Endothelial cell (in vitro differentiated cells): ENCODE measurements at regions not wholly inside any gene's neighbourhood (a gene's known extent, or its start where the extent isn't known, plus 50 kb on each side); places are given as distances from the start of the nearest gene placed in this dataset.

Experiments
- DNase-seq: peaks from one replicate; pipeline ENCODE4 v3.0.0; 2021; ENCODE audit warnings: low spot score
- H3K27ac Mint-ChIP-seq: one replicate; pipeline ENCODE4 v1.8.0; 2021; ENCODE audit warnings: mixed read lengths, inconsistent platforms; ENCODE audit not compliant: unreplicated experiment
- H3K27me3 Mint-ChIP-seq: one replicate; pipeline ENCODE4 v1.8.0; 2021; ENCODE audit warnings: mild to moderate bottlenecking, moderate library complexity, mixed read lengths, inconsistent platforms; ENCODE audit not compliant: unreplicated experiment
- H3K36me3 Mint-ChIP-seq: one replicate; pipeline ENCODE4 v1.8.0; 2021; ENCODE audit warnings: mild to moderate bottlenecking, low read depth, mixed read lengths, inconsistent platforms; ENCODE audit not compliant: unreplicated experiment
- H3K4me1 Mint-ChIP-seq: one replicate; pipeline ENCODE4 v1.8.0; 2021; ENCODE audit warnings: mild to moderate bottlenecking, mixed read lengths, inconsistent platforms; ENCODE audit not compliant: unreplicated experiment
- H3K4me3 Mint-ChIP-seq: one replicate; pipeline ENCODE4 v1.8.0; 2021; ENCODE audit warnings: mild to moderate bottlenecking, mixed read lengths, inconsistent platforms; ENCODE audit not compliant: unreplicated experiment
- H3K9me3 Mint-ChIP-seq: one replicate; pipeline ENCODE4 v1.8.0; 2021; ENCODE audit warnings: mixed read lengths, inconsistent platforms; ENCODE audit not compliant: unreplicated experiment
- TF ChIP-seq, protein P1 (sequence below): fragments of 200-600 bp; sonication (generic); IDR thresholded peaks from one replicate; pipeline ENCODE4 v1.5.0; 2021; ENCODE audit warnings: antibody characterized with exemption; ENCODE audit not compliant: unreplicated experiment

DNA sequence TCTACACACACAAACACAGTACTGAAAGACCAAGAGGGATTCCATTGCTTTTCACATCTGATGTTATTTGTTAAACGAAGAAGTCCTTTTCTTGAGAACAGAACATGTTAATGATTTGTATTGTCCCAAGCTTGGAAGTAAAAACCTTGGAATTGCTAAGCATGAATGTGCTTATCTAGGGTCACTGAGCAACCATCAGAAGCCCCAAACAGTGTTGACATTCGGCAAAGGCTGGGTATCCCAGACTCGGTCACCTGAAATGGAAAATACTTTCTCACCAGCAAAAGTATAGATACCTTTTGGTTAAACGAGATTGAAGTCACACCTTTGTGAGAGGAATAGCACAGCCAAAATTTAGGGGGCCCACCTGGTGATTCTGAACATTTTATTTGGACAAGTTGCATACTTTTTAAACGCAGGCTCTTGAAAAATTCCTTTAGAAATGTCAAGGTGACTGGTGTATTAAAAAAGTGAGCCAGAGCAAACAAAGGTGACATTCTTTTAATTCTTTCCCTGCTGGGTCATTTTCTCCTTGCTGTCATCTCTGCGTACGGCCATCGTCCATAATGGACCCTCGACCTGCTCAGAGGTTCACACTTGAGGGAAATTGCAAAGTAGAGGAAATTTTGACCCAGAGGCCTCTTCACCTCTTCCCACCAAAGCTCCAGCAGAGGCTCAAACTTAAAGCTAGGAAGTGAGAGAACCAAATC lies 95.8 kb upstream of the FOXA2 start:
- Mint-ChIP-seq H3K36me3 (peaks cover 3% of the 10 kb centered on the region), H3K27me3 (peaks cover 4% of the 10 kb centered on the region), H3K9me3 (no peaks in the 10 kb centered on the region), H3K27ac (no peak overlapping the region), H3K4me3 (no peak overlapping the region), H3K4me1 (peaks cover 11% of the 10 kb centered on the region)
- no peak for DNase-seq
- TF ChIP-seq, protein P1, sequence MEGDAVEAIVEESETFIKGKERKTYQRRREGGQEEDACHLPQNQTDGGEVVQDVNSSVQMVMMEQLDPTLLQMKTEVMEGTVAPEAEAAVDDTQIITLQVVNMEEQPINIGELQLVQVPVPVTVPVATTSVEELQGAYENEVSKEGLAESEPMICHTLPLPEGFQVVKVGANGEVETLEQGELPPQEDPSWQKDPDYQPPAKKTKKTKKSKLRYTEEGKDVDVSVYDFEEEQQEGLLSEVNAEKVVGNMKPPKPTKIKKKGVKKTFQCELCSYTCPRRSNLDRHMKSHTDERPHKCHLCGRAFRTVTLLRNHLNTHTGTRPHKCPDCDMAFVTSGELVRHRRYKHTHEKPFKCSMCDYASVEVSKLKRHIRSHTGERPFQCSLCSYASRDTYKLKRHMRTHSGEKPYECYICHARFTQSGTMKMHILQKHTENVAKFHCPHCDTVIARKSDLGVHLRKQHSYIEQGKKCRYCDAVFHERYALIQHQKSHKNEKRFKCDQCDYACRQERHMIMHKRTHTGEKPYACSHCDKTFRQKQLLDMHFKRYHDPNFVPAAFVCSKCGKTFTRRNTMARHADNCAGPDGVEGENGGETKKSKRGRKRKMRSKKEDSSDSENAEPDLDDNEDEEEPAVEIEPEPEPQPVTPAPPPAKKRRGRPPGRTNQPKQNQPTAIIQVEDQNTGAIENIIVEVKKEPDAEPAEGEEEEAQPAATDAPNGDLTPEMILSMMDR, result no peak

DNA sequence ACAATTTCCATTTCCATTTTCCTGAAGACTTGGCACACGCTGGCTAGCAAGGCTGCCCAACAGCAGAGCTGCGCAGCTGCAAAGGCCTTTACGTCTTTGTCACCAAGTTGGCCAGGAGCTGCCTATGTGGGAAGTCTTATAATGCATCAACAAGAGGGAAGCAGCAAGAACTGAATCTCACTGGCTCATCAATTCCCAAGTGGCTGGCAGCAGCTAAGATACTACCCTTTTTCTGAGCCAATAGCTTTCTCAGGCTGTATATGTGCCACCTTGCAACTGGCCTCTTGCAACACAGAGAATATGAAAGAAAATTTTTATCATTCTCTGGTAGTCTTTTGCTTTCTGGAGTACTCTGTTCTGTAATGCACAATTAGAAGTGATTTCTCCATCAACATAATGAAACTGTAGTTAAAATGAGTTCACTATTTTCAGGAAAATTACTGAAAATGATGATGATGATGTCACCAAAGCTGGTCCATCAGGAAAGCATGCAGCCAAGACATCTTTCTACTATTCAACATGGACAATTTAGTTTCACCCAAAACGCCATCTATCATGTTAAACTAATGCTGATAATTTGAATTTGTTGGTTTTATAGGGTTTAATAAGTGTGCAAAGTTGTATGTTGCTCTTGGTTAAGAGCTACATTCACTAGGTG lies 97.3 kb upstream of the FOXA2 start:
- no peaks in the 10 kb centered on the region for H3K9me3 Mint-ChIP-seq
- TF ChIP-seq, protein P1, result no peak
- no peak for DNase-seq
- no peak overlapping the region for H3K27ac Mint-ChIP-seq
- H3K4me1 Mint-ChIP-seq, result peaks cover 24% of the 10 kb centered on the region
- H3K4me3 Mint-ChIP-seq, result no peak overlapping the region
- peaks cover 4% of the 10 kb centered on the region for H3K27me3 Mint-ChIP-seq
- peaks cover 3% of the 10 kb centered on the region for H3K36me3 Mint-ChIP-seq

DNA sequence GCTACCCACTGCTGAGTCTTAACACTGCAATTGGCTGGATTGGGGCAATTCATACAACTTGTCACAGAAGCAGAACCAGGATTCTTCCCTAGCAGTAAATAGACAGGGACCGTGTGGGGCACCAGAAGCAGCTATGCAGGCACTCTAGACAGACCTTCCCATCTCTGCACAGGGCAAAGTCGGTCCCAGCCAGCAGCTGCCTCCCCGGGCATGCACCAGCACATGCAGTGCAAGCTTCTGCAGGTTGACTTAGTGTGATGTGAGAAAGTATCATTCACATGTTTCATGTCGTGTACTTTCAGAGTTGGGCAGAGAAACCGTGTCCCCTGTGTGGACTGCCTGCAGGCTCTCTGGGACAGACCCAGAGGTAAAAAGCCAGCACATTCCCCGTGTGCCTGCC lies 98.0 kb upstream of the FOXA2 start:
- peaks cover 24% of the 10 kb centered on the region for H3K4me1 Mint-ChIP-seq
- no peaks in the 10 kb centered on the region for H3K9me3 Mint-ChIP-seq
- TF ChIP-seq, protein P1, result no peak
- no peak overlapping the region for H3K27ac Mint-ChIP-seq
- H3K36me3 Mint-ChIP-seq, result no peaks in the 10 kb centered on the region
- no peak overlapping the region for H3K4me3 Mint-ChIP-seq
- H3K27me3 Mint-ChIP-seq, result peaks cover 5% of the 10 kb centered on the region
- DNase-seq, result no peak

DNA sequence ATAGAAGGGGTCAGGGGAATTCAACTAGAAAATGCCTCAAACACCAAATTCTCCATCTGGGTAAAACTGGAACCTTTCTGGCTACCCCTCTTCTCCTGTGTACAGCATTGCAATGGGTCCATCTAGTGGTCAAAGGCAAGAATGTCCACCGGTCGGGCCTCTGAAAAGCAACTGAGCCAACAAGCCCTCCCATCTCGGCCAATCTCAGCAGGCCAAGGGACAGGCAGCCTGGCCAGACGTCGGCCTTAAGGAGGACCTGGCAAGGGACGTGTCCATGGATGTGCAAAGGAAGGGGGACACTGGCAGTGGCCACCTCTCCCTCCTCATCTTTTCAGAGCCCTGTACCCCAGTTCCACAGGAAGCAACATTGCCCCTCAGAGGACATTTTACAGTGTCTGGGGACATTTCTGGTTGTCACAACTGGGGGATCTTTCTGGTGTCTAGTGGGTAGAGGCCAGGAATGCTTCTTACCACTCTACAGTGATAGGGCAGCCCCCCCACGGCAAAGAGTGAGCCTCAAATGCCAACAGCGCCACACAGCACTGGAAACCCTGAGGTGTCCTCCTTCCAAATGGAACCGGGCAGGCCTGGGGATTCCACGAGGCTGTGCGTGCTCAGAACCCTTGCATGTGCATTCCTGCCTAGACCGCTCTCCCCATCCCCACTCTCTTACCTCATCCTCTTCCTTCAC lies 99.8 kb upstream of the FOXA2 start:
- H3K36me3 Mint-ChIP-seq, result no peaks in the 10 kb centered on the region
- peak overlapping the region; percentile 88 for H3K27ac Mint-ChIP-seq

More for the DNA sequence above, 99.8 kb upstream of the FOXA2 start:
- TF ChIP-seq, protein P1, result peak; percentile 79
- Mint-ChIP-seq H3K4me3 (peak overlapping the region; percentile 26), H3K9me3 (no peaks in the 10 kb centered on the region), H3K27me3 (peaks cover 7% of the 10 kb centered on the region), H3K4me1 (peaks cover 26% of the 10 kb centered on the region)
- DNase-seq, result peak; percentile 82
